Heart left ventricle (tissue), 13 donors: ENCODE measurements at regions not wholly inside any gene's neighbourhood (a gene's known extent, or its start where the extent isn't known, plus 50 kb on each side); places are given as distances from the start of the nearest gene placed in this dataset.

Experiments used
- CTCF ChIP-seq, 12 donors: fragments of 200-600 bp; sonication (generic) in 4 of 12; IDR thresholded peaks; one replicate each; pipeline versions ENCODE4 v1.5.0 to v1.8.0; 2018 to 2022; ENCODE audit warnings: antibody characterized with exemption in 12 of 12, mild to moderate bottlenecking in 5 of 12
- POLR2A ChIP-seq, 2 donors: fragments of 450-650 bp; IDR thresholded peaks; one replicate each; pipeline ENCODE4 v1.6.1; 2017; ENCODE audit warnings: antibody characterized with exemption in 2 of 2, mild to moderate bottlenecking in 2 of 2, moderate library complexity in 2 of 2
- donor health status: ischemic (EF 13 %, LVEDD 7.1; RV severe dilation, severe dysfunction).
- donor health status: DM: no; HTN: yes; CAD: no.
- donor health status: DM: no; HTN: no; CAD: no.
- donor health status: ischemic (EF 25% LVEDD 6.9; RV normal size, moderate dysfunction).
- donor health status: ischemic (EF 25% LVEDD 5.7; RV mildly dilated, moderate dysfunction).
- donor health status: ischemic (EF 35%, LVEDD 5.7; RV mildly dilated, moderate dysfunction).
- donor health status: nonischemic (EF 11% LVEDD 7.7; RV severe dilation, severe dysfunction).
- donor health status: DM: yes; HTN: yes; CAD: no.
- donor health status: PGD.
- donor health status: ischemic (EF 29% LVEDD 5.4; RV normal size, mild dysfunction).
- donor health status: nonischemic (EF 23%, LVEDD 6.1; RV moderate dilation, normal function).

- TF ChIP-seq CTCF (IDR thresholded peaks at IDR 0.05) (no peak), POLR2A (IDR thresholded peaks at IDR 0.05) (no peak)
Measured at GRCh38 chr13:62924395-62924794, 1508.7 kb upstream of the PCDH20 start.
